ENCODE measurements at regions not wholly inside any gene's neighbourhood (a gene's known extent, or its start where the extent isn't known, plus 50 kb on each side); places are given as distances from the start of the nearest gene placed in this dataset.

GRCh38 chr3:74349015-74349414, 265.4 kb downstream of the CNTN3 start (continued):
- TF ChIP-seq, protein P1, sequence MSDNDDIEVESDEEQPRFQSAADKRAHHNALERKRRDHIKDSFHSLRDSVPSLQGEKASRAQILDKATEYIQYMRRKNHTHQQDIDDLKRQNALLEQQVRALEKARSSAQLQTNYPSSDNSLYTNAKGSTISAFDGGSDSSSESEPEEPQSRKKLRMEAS (IDR thresholded peaks at IDR 0.05; ENCODE audit: low read depth), result no peak
- TF ChIP-seq FOSL2 (IDR thresholded peaks at IDR 0.05; ENCODE audit: borderline replicate concordance, low read depth) (no peak), TEAD4 (IDR thresholded peaks at IDR 0.05; ENCODE audit: borderline replicate concordance, insufficient read depth) (no peak)

GRCh38 chr3:74347563-74348268, 266.7 kb downstream of the CNTN3 start:
- H3K36me3 ChIP-seq (replicated peaks in 1 of 2; ENCODE audit: control insufficient read depth in 1 of 2, insufficient read depth in 2 of 2, low read length in 1 of 2), result no peaks in the 10 kb centered on the region
- ChIA-PET POLR2A (no interaction called here), CTCF (interaction anchor here (1.0 to 1.8 kb wide), 2 partner anchors 13 to 79 kb away, joined by 5 read pairs; no protein-coding TSS in a partner anchor)
- no peak for DNase-seq
- no peaks in the 10 kb centered on the region for H3K9me2 ChIP-seq
- no peaks in the 10 kb centered on the region for H4K20me1 ChIP-seq (ENCODE audit: insufficient read depth)
- H3K27me3 ChIP-seq (ENCODE audit: insufficient read depth), result no peaks in the 10 kb centered on the region
- H3K4me1 ChIP-seq (ENCODE audit: control insufficient read depth in 1 of 2, insufficient read depth in 2 of 2, low read depth in 1 of 2, low read length in 1 of 2), result no peaks in the 10 kb centered on the region
- TF ChIP-seq RCOR1 (IDR thresholded peaks at IDR 0.05; ENCODE audit: low read length) (no peak), YY1 (IDR thresholded peaks at IDR 0.05; ENCODE audit: low read depth) (no peak), NRF1 (IDR thresholded peaks at IDR 0.05; ENCODE audit: low read depth, low read length) (no peak), GATA2 (CRISPR knock-in tag; IDR thresholded peaks at IDR 0.05) (no peak), PBX3 (IDR thresholded peaks at IDR 0.05) (no peak), TCF12 (IDR thresholded peaks at IDR 0.05) (no peak), RFX5 (IDR thresholded peaks at IDR 0.05; ENCODE audit: low read length) (no peak), FOXJ3 (CRISPR knock-in tag; IDR thresholded peaks at IDR 0.05) (no peak), FOXM1 (IDR thresholded peaks at IDR 0.05; ENCODE audit: low read depth) (no peak), JUND (IDR thresholded peaks at IDR 0.05) (no peak), TAF1 (IDR thresholded peaks at IDR 0.05; ENCODE audit: borderline replicate concordance, low read depth, low read length) (no peak), MEF2A (IDR thresholded peaks at IDR 0.05; ENCODE audit: borderline replicate concordance, low read depth) (no peak), ZBTB33 (IDR thresholded peaks at IDR 0.05; ENCODE audit: borderline replicate concordance, low read depth) (no peak), TEAD4 (IDR thresholded peaks at IDR 0.05; ENCODE audit: borderline replicate concordance, insufficient read depth) (no peak), MXI1 (IDR thresholded peaks at IDR 0.05; ENCODE audit: low read depth, low read length) (no peak), NFIC (IDR thresholded peaks at IDR 0.05; ENCODE audit: borderline replicate concordance) (no peak), SIN3A (IDR thresholded peaks at IDR 0.05; ENCODE audit: borderline replicate concordance, low read depth, low read length) (no peak), CHD2 (IDR thresholded peaks at IDR 0.05; ENCODE audit: low read length, partially characterized antibody) (no peak)
- TF ChIP-seq, protein P2, sequence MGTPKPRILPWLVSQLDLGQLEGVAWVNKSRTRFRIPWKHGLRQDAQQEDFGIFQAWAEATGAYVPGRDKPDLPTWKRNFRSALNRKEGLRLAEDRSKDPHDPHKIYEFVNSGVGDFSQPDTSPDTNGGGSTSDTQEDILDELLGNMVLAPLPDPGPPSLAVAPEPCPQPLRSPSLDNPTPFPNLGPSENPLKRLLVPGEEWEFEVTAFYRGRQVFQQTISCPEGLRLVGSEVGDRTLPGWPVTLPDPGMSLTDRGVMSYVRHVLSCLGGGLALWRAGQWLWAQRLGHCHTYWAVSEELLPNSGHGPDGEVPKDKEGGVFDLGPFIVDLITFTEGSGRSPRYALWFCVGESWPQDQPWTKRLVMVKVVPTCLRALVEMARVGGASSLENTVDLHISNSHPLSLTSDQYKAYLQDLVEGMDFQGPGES (IDR thresholded peaks at IDR 0.05; ENCODE audit: low read depth, low read length), result no peak
- TF ChIP-seq, protein P1 (IDR thresholded peaks at IDR 0.05; ENCODE audit: low read depth), result no peak
- no peaks in the 10 kb centered on the region for H3K9me3 ChIP-seq
- H3K4me3 ChIP-seq (ENCODE audit: low read depth in 2 of 2, low read length in 1 of 2), result no peak overlapping the region
- H3K27ac ChIP-seq (ENCODE audit: low read depth in 2 of 2, low read length in 1 of 2), result no peak overlapping the region
- no peak overlapping the region for H2AFZ ChIP-seq (ENCODE audit: low read depth)
- H3F3A ChIP-seq (replicated peaks; ENCODE audit: insufficient read depth), result no peaks in the 10 kb centered on the region
- H3K4me2 ChIP-seq, result no peak overlapping the region
- no peaks in the 10 kb centered on the region for H3K79me2 ChIP-seq (ENCODE audit: insufficient read depth)
- H3K9ac ChIP-seq, result no peak overlapping the region
- 64% methylated on average over 2 of the region's 2 CpGs for WGBS (ENCODE audit: low lambda C conversion rate)
